Hepatocyte (in vitro differentiated cells): ENCODE measurements at regions not wholly inside any gene's neighbourhood (a gene's known extent, or its start where the extent isn't known, plus 50 kb on each side); places are given as distances from the start of the nearest gene placed in this dataset.

Experiments used
- DNase-seq: peaks from one replicate; pipeline ENCODE4 v3.0.0-alpha.2; 2016; ENCODE audit warnings: low spot score
- H2AFZ ChIP-seq: fragments of 200-600 bp; sonication (generic); 2 replicates; pipeline ENCODE4 v1.6.0; 2016; ENCODE audit warnings: antibody characterized with exemption, mild to moderate bottlenecking
- H3K27ac ChIP-seq: fragments of 200-600 bp; sonication (generic); 2 replicates; pipeline ENCODE4 v1.5.1; 2016; ENCODE audit warnings: mild to moderate bottlenecking
- H3K27me3 ChIP-seq: fragments of 200-600 bp; sonication (generic); 2 replicates; pipeline ENCODE4 v1.6.1; 2016
- H3K36me3 ChIP-seq: fragments of 200-600 bp; sonication (generic); replicated peaks from 2 replicates; pipeline ENCODE4 v1.5.1; 2016; ENCODE audit warnings: low read depth; ENCODE audit not compliant: insufficient read depth
- H3K4me1 ChIP-seq: fragments of 200-600 bp; sonication (generic); 2 replicates; pipeline ENCODE4 v1.5.1; 2016; ENCODE audit warnings: mild to moderate bottlenecking, moderate library complexity; ENCODE audit not compliant: insufficient read depth
- H3K4me2 ChIP-seq: fragments of 200-600 bp; sonication (generic); 2 replicates; pipeline ENCODE4 v1.6.0; 2016
- H3K4me3 ChIP-seq: fragments of 200-600 bp; sonication (generic); 2 replicates; pipeline ENCODE4 v1.5.1; 2016; ENCODE audit warnings: mild to moderate bottlenecking
- H3K79me2 ChIP-seq: fragments of 200-600 bp; sonication (generic); 2 replicates; pipeline ENCODE4 v1.6.0; 2017; ENCODE audit warnings: mild to moderate bottlenecking
- H3K9me2 ChIP-seq: fragments of 200-600 bp; sonication (generic); replicated peaks from 2 replicates; pipeline ENCODE4 v1.6.0; 2017; ENCODE audit warnings: mild to moderate bottlenecking; ENCODE audit not compliant: insufficient read depth
- H3K9me3 ChIP-seq: fragments of 200-600 bp; sonication (generic); 2 replicates; pipeline ENCODE4 v1.5.1; 2016; ENCODE audit warnings: low read depth, mild to moderate bottlenecking
- H4K20me1 ChIP-seq: fragments of 200-600 bp; sonication (generic); 2 replicates; pipeline ENCODE4 v1.6.0; 2016; ENCODE audit warnings: mild to moderate bottlenecking; ENCODE audit not compliant: insufficient read depth, poor library complexity, severe bottlenecking
- EZH2 ChIP-seq: fragments of 200-600 bp; sonication (generic); IDR thresholded peaks from 2 replicates; pipeline ENCODE4 v1.6.1; 2016; ENCODE audit warnings: antibody characterized with exemption, mild to moderate bottlenecking, borderline replicate concordance
- EZH2phosphoT487 ChIP-seq: fragments of 200-600 bp; sonication (generic); IDR thresholded peaks from one replicate; pipeline ENCODE4 v1.6.1; 2018; ENCODE audit warnings: antibody characterized with exemption, mild to moderate bottlenecking, low read depth, moderate library complexity; ENCODE audit not compliant: unreplicated experiment, severe bottlenecking
- WGBS: methylation state at CpG from one replicate; pipeline ENCODE4 v1.1.6; 2016; ENCODE audit warnings: low lambda C conversion rate; ENCODE audit errors: missing lambda C conversion rate; 5-methylcytosine and 5-hydroxymethylcytosine counted together
- TF ChIP-seq, protein P1 (sequence below): fragments of 200-600 bp; sonication (generic); IDR thresholded peaks from 2 replicates; pipeline ENCODE4 v1.5.1; 2016; ENCODE audit warnings: antibody characterized with exemption, mild to moderate bottlenecking; ENCODE audit not compliant: poor library complexity

DNA sequence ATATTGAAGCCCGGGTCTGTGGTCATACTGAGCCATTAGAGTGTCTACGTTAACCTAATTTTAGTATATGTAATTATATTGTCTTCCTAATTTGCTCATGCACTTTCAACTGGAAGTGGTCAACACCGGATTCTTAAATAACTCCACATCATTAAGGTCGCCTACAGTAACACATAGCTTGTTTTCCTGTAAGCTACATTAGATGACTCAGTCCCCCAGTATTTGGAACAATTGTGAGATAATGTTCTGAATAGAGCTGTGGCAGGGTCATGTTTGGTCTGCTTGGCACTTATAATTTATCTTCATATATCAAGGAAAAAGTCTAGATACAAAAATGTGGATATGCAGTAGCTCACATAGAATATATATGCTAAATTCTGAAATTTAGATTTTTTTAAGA is 486.2 kb downstream of the IGSF11 start:
- Histone ChIP-seq H3K4me3 (no peak overlapping the region), H3K79me2 (no peaks in the 10 kb centered on the region), H3K27ac (no peak overlapping the region), H3K27me3 (no peaks in the 10 kb centered on the region), H3K9me3 (no peaks in the 10 kb centered on the region), H3K4me2 (no peak overlapping the region), H3K9me2 (no peaks in the 10 kb centered on the region), H3K36me3 (no peaks in the 10 kb centered on the region), H3K4me1 (peaks cover 7% of the 10 kb centered on the region), H2AFZ (no peak overlapping the region), H4K20me1 (no peaks in the 10 kb centered on the region)
- 83% methylated on average over 4 of the region's 4 CpGs for WGBS
- TF ChIP-seq, protein P1, sequence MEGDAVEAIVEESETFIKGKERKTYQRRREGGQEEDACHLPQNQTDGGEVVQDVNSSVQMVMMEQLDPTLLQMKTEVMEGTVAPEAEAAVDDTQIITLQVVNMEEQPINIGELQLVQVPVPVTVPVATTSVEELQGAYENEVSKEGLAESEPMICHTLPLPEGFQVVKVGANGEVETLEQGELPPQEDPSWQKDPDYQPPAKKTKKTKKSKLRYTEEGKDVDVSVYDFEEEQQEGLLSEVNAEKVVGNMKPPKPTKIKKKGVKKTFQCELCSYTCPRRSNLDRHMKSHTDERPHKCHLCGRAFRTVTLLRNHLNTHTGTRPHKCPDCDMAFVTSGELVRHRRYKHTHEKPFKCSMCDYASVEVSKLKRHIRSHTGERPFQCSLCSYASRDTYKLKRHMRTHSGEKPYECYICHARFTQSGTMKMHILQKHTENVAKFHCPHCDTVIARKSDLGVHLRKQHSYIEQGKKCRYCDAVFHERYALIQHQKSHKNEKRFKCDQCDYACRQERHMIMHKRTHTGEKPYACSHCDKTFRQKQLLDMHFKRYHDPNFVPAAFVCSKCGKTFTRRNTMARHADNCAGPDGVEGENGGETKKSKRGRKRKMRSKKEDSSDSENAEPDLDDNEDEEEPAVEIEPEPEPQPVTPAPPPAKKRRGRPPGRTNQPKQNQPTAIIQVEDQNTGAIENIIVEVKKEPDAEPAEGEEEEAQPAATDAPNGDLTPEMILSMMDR, result no peak
- TF ChIP-seq EZH2, result no peak
- no peak for DNase-seq

- no peaks in the 10 kb centered on the region for H3K9me3 ChIP-seq
Observed at GRCh38 chr3:118550122-118550521, 484.5 kb downstream of the IGSF11 start.

DNA sequence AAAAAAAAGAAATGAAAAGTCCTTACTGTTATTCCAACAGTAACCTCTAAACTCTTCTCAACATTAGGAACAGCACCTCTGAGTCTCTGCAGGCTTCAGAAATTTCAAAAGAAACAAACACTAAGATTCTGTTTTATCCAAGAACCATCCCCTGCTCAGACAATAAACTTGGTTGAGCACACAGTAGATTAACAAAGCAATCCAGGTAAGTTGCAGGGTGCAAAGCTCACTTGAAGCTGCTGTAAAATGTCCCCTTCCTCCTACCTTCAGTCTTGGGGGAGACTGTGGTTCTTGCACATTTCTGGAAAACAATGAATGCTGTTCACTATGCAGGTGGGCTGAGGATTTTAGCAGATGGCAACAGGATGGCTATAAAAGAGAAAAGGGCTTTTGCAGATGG is 484.1 kb downstream of the IGSF11 start:
- Histone ChIP-seq H3K27me3 (no peaks in the 10 kb centered on the region), H3K4me2 (peak overlapping the region; percentile 17), H3K79me2 (no peaks in the 10 kb centered on the region), H3K36me3 (no peaks in the 10 kb centered on the region), H3K9me3 (no peaks in the 10 kb centered on the region), H3K9me2 (no peaks in the 10 kb centered on the region), H4K20me1 (no peaks in the 10 kb centered on the region), H3K4me1 (peaks cover 7% of the 10 kb centered on the region), H3K4me3 (no peak overlapping the region), H2AFZ (peak overlapping the region; percentile 40), H3K27ac (peak overlapping the region; percentile 60)
- no peak for DNase-seq
- TF ChIP-seq EZH2phosphoT487, result no peak
- TF ChIP-seq EZH2, result no peak
- TF ChIP-seq, protein P1, result no peak

More at GRCh38 chr3:118550122-118550521, 484.5 kb downstream of the IGSF11 start:
- H4K20me1 ChIP-seq, result no peaks in the 10 kb centered on the region
- no peaks in the 10 kb centered on the region for H3K9me2 ChIP-seq
- no peaks in the 10 kb centered on the region for H3K79me2 ChIP-seq
- DNase-seq, result no peak
- WGBS, result 76% methylated on average over 2 of the region's 2 CpGs
- no peaks in the 10 kb centered on the region for H3K36me3 ChIP-seq
- TF ChIP-seq EZH2phosphoT487 (no peak), EZH2 (no peak)
- TF ChIP-seq, protein P1, result no peak
- H3K4me3 ChIP-seq, result no peak overlapping the region
- H3K27me3 ChIP-seq, result no peaks in the 10 kb centered on the region
- peak overlapping the region; percentile 60 for H3K27ac ChIP-seq
- peak overlapping the region; percentile 17 for H3K4me2 ChIP-seq
- H3K4me1 ChIP-seq, result peaks cover 7% of the 10 kb centered on the region
- peak overlapping the region; percentile 40 for H2AFZ ChIP-seq

GRCh38 chr3:118554148-118554838 is 480.4 kb downstream of the IGSF11 start:
- peaks cover 7% of the 10 kb centered on the region for H3K4me1 ChIP-seq
- no peak overlapping the region for H3K4me3 ChIP-seq
- H3K36me3 ChIP-seq, result no peaks in the 10 kb centered on the region
- no peak overlapping the region for H2AFZ ChIP-seq
- 90% methylated on average over 5 of the region's 5 CpGs for WGBS
- no peaks in the 10 kb centered on the region for H3K79me2 ChIP-seq
- DNase-seq, result no peak
- H3K4me2 ChIP-seq, result no peak overlapping the region
- no peaks in the 10 kb centered on the region for H3K27me3 ChIP-seq
- no peaks in the 10 kb centered on the region for H3K9me3 ChIP-seq
- H3K9me2 ChIP-seq, result no peaks in the 10 kb centered on the region
- H4K20me1 ChIP-seq, result no peaks in the 10 kb centered on the region
- TF ChIP-seq, protein P1, result no peak
- TF ChIP-seq EZH2phosphoT487 (no peak), EZH2 (no peak)
- no peak overlapping the region for H3K27ac ChIP-seq
